Right ventricle myocardium inferior (tissue), 1 donor: ENCODE measurements at regions not wholly inside any gene's neighbourhood (a gene's known extent, or its start where the extent isn't known, plus 50 kb on each side); places are given as distances from the start of the nearest gene placed in this dataset.

Experiments used
- ATAC-seq: fragments of 200-7000 bp; cut with Tn5 transposase; one replicate; pipeline ENCODE4 v1.9.1; 2020; ENCODE audit warnings: mild to moderate bottlenecking, moderate library complexity
- DNase-seq: peaks from one replicate; pipeline ENCODE4 v3.0.0; 2021; ENCODE audit errors: missing footprints
- intact Hi-C: fragments of 100-400 bp; cut with DNase I; formaldehyde crosslinking; loops from one replicate; pipeline ENCODE4 v1.11.0; 2022
- donor health status: DM: no; HTN: yes; CAD: no; lungs with severe emphysema.

DNA sequence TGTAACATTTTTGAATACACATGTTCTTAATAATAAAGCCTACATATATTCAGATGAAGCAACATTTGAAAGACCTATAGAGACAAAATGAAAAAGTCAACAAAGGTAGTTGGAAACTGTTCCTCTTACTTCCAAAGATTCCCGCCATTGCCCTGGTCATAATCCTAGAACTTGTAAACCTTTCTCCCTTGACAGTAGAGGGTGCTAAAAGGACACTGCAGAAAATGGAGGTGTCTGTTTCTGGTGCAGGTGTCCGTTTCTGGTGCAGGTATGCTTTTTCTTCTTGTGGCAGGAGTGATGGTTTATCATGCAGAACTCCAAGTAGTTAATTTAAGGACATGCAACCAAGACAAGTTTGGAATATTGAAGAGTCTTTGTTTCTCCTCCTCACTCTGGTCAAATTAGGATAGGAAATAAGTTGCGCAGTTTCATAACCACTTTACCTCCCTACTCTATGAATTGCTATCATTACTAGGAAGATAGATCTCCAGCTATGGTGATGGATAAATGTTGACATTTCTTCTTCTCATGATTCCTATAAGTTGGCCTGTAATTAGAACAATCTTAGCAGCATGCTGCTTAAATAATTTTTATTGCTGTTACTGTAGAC, 56.0 kb upstream of the FAM174A start:
- intact Hi-C loops = no loop called here
- ATAC-seq = no peak
- DNase-seq = no peak

DNA sequence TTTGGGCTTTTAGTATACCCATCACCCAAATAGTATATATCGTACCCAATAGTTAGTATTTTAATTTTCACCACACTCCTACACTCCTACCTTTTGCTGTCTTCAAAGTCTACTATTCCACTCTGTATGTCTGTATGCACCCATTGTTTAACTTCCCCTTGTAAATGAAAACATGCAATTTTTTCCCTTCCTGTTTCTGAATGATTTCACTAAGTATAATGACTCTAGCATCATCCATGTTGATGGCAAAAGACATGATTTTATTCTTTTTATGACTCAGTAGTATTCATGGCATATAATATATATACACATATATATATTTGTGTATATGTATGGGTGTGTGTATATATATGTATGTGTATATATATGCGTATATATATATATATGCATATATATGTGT, 63.1 kb upstream of the FAM174A start:
- ATAC-seq (no peak), DNase-seq (no peak)
- intact Hi-C loops = no loop called here

- intact Hi-C loops = no loop called here
- DNase-seq = no peak
Measured at GRCh38 chr5:100469767-100470166, 65.4 kb upstream of the FAM174A start.

GRCh38 chr5:100464418-100464817, 70.8 kb upstream of the FAM174A start:
- ATAC-seq = no peak
- intact Hi-C loops = no loop called here

More at GRCh38 chr5:100469767-100470166, 65.4 kb upstream of the FAM174A start:
- ATAC-seq = no peak

DNA sequence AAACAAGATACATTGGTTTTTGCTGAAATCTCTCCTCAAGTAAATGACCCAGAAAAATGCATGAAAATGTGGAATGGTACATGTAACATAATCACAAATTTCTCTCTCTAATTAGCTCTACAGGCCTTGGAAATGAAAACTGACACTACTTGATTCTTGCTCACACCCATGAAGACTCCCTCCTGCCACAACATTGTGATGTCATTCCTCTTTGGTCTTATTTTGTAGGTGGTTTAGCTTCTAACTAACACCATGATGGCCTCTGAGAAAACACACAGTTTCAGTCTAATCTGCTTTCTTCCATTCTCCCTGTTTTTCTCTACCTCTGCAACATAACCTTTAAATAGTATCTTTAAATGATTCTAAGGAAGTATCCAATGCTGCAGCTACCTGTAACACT, 78.6 kb upstream of the FAM174A start:
- intact Hi-C loops = no loop called here
- ATAC-seq = no peak
- DNase-seq = no peak

More at GRCh38 chr5:100464418-100464817, 70.8 kb upstream of the FAM174A start:
- no peak for DNase-seq

- ATAC-seq = no peak
- intact Hi-C loops = no loop called here
- no peak for DNase-seq
Measured at GRCh38 chr5:100452126-100452525, 83.0 kb upstream of the FAM174A start.

DNA sequence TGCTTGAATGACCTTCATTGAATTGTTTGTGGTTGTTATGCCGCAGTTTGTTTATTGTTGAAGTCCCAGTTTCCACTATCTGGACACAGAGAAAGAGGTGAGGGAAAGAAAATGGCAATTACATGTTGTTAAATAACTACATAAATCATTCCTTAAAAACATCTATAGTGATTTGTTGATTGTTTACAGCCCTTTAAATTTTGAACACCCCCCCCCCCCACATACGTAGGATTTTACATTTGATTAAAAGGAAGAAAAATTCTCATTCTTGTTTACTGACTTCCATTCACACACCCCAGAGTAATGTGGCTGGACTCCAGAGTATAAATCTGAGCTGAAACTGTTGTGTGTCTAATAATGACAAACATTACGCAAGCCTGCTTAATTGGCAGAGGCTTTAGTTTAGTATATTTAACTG, 87.1 kb upstream of the FAM174A start:
- no peak for DNase-seq
- intact Hi-C loops = no loop called here
- no peak for ATAC-seq

- intact Hi-C loops = no loop called here
- DNase-seq (no peak), ATAC-seq (no peak)
Measured at GRCh38 chr5:100446879-100447430, 88.2 kb upstream of the FAM174A start.

DNA sequence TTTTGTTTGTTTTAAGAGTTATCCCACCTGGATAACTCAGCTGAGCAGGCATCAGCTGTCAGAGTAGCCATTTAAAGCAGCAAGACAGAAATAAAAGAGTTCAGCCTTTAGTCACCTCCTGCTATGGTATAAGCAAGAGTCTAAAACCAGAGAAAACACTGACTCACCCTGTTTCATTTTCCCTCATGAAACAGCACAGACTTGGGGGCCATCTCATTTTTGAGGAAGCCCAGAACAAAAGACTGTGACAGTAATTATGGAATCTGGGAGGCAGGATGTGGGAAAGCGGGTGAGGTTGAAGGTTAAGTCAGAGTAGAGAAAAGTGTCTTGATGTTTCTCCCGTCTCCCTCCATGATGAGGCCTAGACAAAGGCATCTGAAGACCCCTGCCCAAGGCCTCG, 90.2 kb upstream of the FAM174A start:
- intact Hi-C loops = no loop called here
- no peak for ATAC-seq

DNA sequence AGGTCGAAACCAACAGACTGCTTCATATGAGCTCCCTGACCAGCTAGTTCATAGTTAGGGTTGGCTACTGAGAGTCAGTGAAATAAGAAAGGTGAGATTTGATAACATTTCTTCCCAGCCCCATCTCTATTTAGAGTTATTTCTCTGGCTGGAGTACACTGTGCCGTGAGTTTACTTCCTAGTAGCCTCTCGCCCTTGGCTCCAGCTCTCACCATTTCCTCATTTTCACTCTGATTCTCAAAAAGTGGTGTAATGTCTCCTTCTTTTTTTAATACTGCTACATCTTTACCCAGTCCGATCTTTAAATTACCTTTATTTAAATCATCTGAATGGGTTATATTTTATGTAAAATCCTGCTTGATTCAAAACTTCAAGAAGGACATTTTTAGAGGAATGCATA, 100.4 kb upstream of the FAM174A start:
- ATAC-seq (no peak), DNase-seq (peak; percentile 20)
- intact Hi-C loops = no loop called here

More for the DNA sequence above, 90.2 kb upstream of the FAM174A start:
- no peak for DNase-seq

GRCh38 chr5:100432741-100433140, 102.4 kb upstream of the FAM174A start:
- DNase-seq = no peak
- intact Hi-C loops = no loop called here
- ATAC-seq = no peak

GRCh38 chr5:100430268-100431195, 104.6 kb upstream of the FAM174A start:
- DNase-seq = no peak
- intact Hi-C loops = no loop called here
- no peak for ATAC-seq

GRCh38 chr5:100424787-100425186, 110.4 kb upstream of the FAM174A start:
- DNase-seq (no peak), ATAC-seq (no peak)
- intact Hi-C loops = no loop called here

DNA sequence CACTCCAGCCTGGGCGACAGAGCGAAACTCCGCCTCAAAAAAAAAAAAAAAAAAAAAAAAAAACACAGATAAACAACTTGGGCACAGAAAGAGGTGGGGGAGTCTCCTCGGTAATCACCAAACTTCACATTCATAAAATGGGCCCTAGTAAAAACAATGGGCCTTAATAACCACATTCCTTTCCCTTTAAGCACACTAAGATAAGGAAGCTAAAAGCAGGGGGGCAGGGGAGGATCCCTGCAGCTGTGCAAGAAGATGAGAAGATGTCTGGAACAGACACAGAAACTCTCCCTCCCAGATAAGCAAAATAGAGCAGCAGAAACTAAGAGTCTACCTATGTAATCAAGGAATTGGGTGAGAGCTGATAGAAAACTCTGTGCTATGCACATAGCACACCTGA, 111.2 kb upstream of the FAM174A start:
- intact Hi-C loops = no loop called here
- no peak for ATAC-seq
- DNase-seq = no peak

DNA sequence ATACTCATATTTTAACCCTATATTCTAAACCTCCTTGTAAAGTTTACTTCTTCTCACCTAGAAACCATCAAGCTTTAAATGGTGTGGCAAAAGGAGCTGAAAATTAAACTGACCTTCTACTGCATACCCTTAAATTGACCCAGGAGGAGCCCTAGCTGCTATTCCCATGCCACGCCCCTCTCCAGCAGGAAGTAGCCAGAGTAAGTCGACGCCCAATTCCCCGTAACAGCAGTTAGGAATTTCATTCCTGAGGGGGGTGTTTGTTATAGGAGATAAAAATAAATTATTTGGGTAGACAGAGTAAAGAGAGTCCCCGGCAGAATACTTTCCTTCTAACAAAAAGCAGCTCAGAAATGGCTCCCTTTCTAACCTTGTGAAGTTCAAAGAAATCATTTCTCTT, 111.8 kb upstream of the FAM174A start:
- DNase-seq = no peak
- intact Hi-C loops = no loop called here
- ATAC-seq = no peak

GRCh38 chr5:100421360-100421759, 113.8 kb upstream of the FAM174A start:
- DNase-seq (no peak), ATAC-seq (no peak)
- intact Hi-C loops = no loop called here

- intact Hi-C loops = no loop called here
- DNase-seq = no peak
Measured at GRCh38 chr5:100418231-100418630, 116.9 kb upstream of the FAM174A start.

GRCh38 chr5:100409660-100410151, 125.5 kb upstream of the FAM174A start:
- intact Hi-C loops = no loop called here
- ATAC-seq (no peak), DNase-seq (no peak)

More at GRCh38 chr5:100418231-100418630, 116.9 kb upstream of the FAM174A start:
- no peak for ATAC-seq

DNA sequence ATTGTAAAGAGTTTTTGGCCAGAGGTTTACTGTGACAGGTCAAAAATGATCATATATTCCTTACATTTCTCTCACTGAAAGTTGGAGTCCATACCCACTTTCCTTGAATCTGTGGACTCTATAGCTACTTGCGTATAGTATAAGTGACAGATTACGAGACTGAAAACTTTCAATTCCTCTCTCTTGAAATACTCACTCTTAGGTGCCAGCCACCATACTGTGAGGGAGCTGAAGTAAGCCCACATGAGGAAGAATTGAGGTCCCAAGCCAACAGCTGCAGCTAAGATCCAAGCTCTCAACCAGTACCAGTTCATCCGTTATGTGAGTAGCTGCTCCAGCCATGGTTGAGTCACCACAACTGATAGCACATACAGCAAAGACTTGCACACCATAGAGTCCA, 128.1 kb upstream of the FAM174A start:
- ATAC-seq (no peak), DNase-seq (no peak)
- intact Hi-C loops = no loop called here

DNA sequence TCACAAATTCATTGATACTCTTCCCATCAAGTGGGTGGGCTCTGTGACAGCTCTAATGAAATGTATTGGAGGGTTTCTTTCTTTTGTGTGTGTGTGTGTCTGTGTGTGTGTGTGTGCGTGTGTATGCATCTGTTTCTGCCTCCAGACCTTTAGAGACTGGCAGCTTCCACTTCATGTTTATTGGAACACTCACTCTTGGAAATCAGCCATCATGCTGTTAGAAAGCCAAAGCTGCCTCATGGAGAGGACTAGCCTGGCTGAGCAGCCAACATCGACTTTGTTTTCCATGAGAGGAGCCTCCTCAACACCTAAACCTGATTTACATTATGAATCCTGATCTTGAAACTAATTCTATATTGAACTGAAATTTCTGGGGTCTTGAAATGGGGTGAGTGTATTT, 128.5 kb upstream of the FAM174A start:
- intact Hi-C loops = no loop called here
- ATAC-seq (no peak), DNase-seq (no peak)
